CD8-positive, alpha-beta memory T cell (primary cell): ENCODE measurements at regions not wholly inside any gene's neighbourhood (a gene's known extent, or its start where the extent isn't known, plus 50 kb on each side); places are given as distances from the start of the nearest gene placed in this dataset.

ENCODE experiments used
- CTCF ChIA-PET: fragments of 350-600 bp; sonication (Branson Sonifier 250); formaldehyde crosslinking; loops from one replicate; lab custom pipeline; 2021; ENCODE audit warnings: antibody characterized with exemption; lab: Charles Lee
- POLR2A ChIA-PET: fragments of 350-600 bp; sonication (Branson Sonifier 250); formaldehyde crosslinking; loops from one replicate; lab custom pipeline; 2021; ENCODE audit warnings: antibody characterized with exemption; lab: Charles Lee
- DNase-seq, 5 donors: peaks; one replicate each; pipeline versions ENCODE4 v3.0.0 to v3.0.0-alpha.2; 2020 to 2022; ENCODE audit warnings: mixed read lengths in 1 of 5
- H3K27ac ChIP-seq: one replicate; pipeline ENCODE4 v1.7.0; 2013; ENCODE audit warnings: low read depth, mild to moderate bottlenecking, low read length, moderate library complexity
- H3K27me3 ChIP-seq: 2 replicates; pipeline ENCODE4 v1.7.0; 2013; ENCODE audit warnings: low read length, mild to moderate bottlenecking; ENCODE audit not compliant: insufficient read depth, poor library complexity, severe bottlenecking
- H3K36me3 ChIP-seq: 2 replicates; pipeline ENCODE4 v1.7.0; 2013; ENCODE audit warnings: mild to moderate bottlenecking, low read length, moderate library complexity; ENCODE audit not compliant: insufficient read depth
- H3K4me1 ChIP-seq: 2 replicates; pipeline ENCODE4 v1.7.0; 2013; ENCODE audit warnings: mild to moderate bottlenecking, low read length, moderate library complexity; ENCODE audit not compliant: insufficient read depth
- H3K4me3 ChIP-seq: 2 replicates; pipeline ENCODE4 v1.7.0; 2013; ENCODE audit warnings: mild to moderate bottlenecking, low read length
- H3K9me3 ChIP-seq: 2 replicates; pipeline ENCODE4 v1.7.0; 2013; ENCODE audit warnings: mild to moderate bottlenecking, low read length
- H3K27ac Mint-ChIP-seq, 8 donors: one replicate each; pipeline ENCODE4 v1.8.0; 2020 to 2021; ENCODE audit warnings: mixed read lengths in 8 of 8, mild to moderate bottlenecking in 6 of 8, inconsistent platforms in 3 of 8, moderate library complexity in 3 of 8
- H3K27me3 Mint-ChIP-seq, 2 donors: one replicate each; pipeline ENCODE4 v1.8.0; 2020 to 2021; ENCODE audit warnings: mixed read lengths in 2 of 2, mild to moderate bottlenecking in 1 of 2, moderate library complexity in 1 of 2
- H3K36me3 Mint-ChIP-seq, 3 donors: one replicate each; pipeline ENCODE4 v1.8.0; 2020 to 2021; ENCODE audit warnings: mixed read lengths in 3 of 3, inconsistent platforms in 1 of 3, mild to moderate bottlenecking in 1 of 3
- H3K4me1 Mint-ChIP-seq, 3 donors: one replicate each; pipeline ENCODE4 v1.8.0; 2020 to 2021; ENCODE audit warnings: mixed read lengths in 3 of 3, inconsistent platforms in 1 of 3, mild to moderate bottlenecking in 1 of 3
- H3K4me3 Mint-ChIP-seq, 7 donors: one replicate each; pipeline ENCODE4 v1.8.0; 2020 to 2021; ENCODE audit warnings: mixed read lengths in 7 of 7, mild to moderate bottlenecking in 6 of 7, moderate library complexity in 4 of 7, inconsistent platforms in 2 of 7
- H3K9me3 Mint-ChIP-seq, 5 donors: one replicate each; pipeline ENCODE4 v1.8.0; 2020 to 2022; ENCODE audit warnings: mixed read lengths in 5 of 5, mild to moderate bottlenecking in 3 of 5, moderate library complexity in 2 of 5, inconsistent platforms in 1 of 5

- CTCF ChIA-PET, result no interaction called here
- POLR2A ChIA-PET, result no interaction called here
- H3K36me3 Mint-ChIP-seq, result no peaks in the 10 kb centered on the region
Measured at GRCh38 chr6:1237636-1238035, 74.3 kb upstream of the FOXQ1 start.

GRCh38 chr6:1235825-1236224 lies 76.1 kb upstream of the FOXQ1 start:
- no peak overlapping the region for H3K4me3 Mint-ChIP-seq
- no peaks in the 10 kb centered on the region for H3K27me3 ChIP-seq
- no peak overlapping the region for H3K4me3 ChIP-seq
- no peaks in the 10 kb centered on the region for H3K9me3 ChIP-seq
- ChIA-PET POLR2A (no interaction called here), CTCF (no interaction called here)
- H3K4me1 Mint-ChIP-seq, result no peaks in the 10 kb centered on the region
- no peaks in the 10 kb centered on the region for H3K4me1 ChIP-seq
- no peak overlapping the region for H3K27ac ChIP-seq
- peaks cover 14 to 18% of the 10 kb centered on the region in 2 donors for H3K27me3 Mint-ChIP-seq
- no peaks in the 10 kb centered on the region for H3K36me3 Mint-ChIP-seq
- no peak overlapping the region for H3K27ac Mint-ChIP-seq
- H3K36me3 ChIP-seq, result no peaks in the 10 kb centered on the region
- H3K9me3 Mint-ChIP-seq, result no peaks in the 10 kb centered on the region
- DNase-seq, result no peak

More at GRCh38 chr6:1237636-1238035, 74.3 kb upstream of the FOXQ1 start:
- Mint-ChIP-seq H3K27me3 (peaks cover 6 to 22% of the 10 kb centered on the region in 2 donors), H3K27ac (peak overlapping the region in 1 of 8 donors; percentile 25), H3K4me3 (no peak overlapping the region), H3K9me3 (no peaks in the 10 kb centered on the region), H3K4me1 (no peaks in the 10 kb centered on the region)
- no peaks in the 10 kb centered on the region for H3K4me1 ChIP-seq
- no peaks in the 10 kb centered on the region for H3K9me3 ChIP-seq
- no peak overlapping the region for H3K27ac ChIP-seq
- no peak for DNase-seq
- no peaks in the 10 kb centered on the region for H3K36me3 ChIP-seq
- H3K27me3 ChIP-seq, result no peaks in the 10 kb centered on the region
- no peak overlapping the region for H3K4me3 ChIP-seq

- no peak overlapping the region for H3K4me3 ChIP-seq
- POLR2A ChIA-PET, result no interaction called here
- no peak overlapping the region for H3K27ac ChIP-seq
- H3K36me3 Mint-ChIP-seq, result no peaks in the 10 kb centered on the region
- H3K36me3 ChIP-seq, result no peaks in the 10 kb centered on the region
- DNase-seq, result no peak
- H3K9me3 ChIP-seq, result no peaks in the 10 kb centered on the region
- CTCF ChIA-PET, result no interaction called here
- no peaks in the 10 kb centered on the region for H3K9me3 Mint-ChIP-seq
- peaks cover 16 to 22% of the 10 kb centered on the region in 2 donors for H3K27me3 Mint-ChIP-seq
- no peaks in the 10 kb centered on the region for H3K4me1 Mint-ChIP-seq
- H3K4me1 ChIP-seq, result no peaks in the 10 kb centered on the region
- no peak overlapping the region for H3K27ac Mint-ChIP-seq
- H3K27me3 ChIP-seq, result no peaks in the 10 kb centered on the region
- H3K4me3 Mint-ChIP-seq, result no peak overlapping the region
Measured at GRCh38 chr6:1233924-1234323, 78.0 kb upstream of the FOXQ1 start.

GRCh38 chr6:1232578-1232977 lies 79.3 kb upstream of the FOXQ1 start:
- CTCF ChIA-PET, result no interaction called here
- Histone ChIP-seq H3K9me3 (no peaks in the 10 kb centered on the region), H3K27ac (no peak overlapping the region), H3K4me1 (no peaks in the 10 kb centered on the region), H3K4me3 (no peak overlapping the region), H3K36me3 (no peaks in the 10 kb centered on the region), H3K27me3 (no peaks in the 10 kb centered on the region)
- no peaks in the 10 kb centered on the region for H3K9me3 Mint-ChIP-seq
- peaks cover 16 to 19% of the 10 kb centered on the region in 2 donors for H3K27me3 Mint-ChIP-seq
- POLR2A ChIA-PET, result no interaction called here
- H3K4me3 Mint-ChIP-seq, result no peak overlapping the region
- no peaks in the 10 kb centered on the region for H3K36me3 Mint-ChIP-seq
- H3K4me1 Mint-ChIP-seq, result no peaks in the 10 kb centered on the region
- no peak for DNase-seq
- no peak overlapping the region for H3K27ac Mint-ChIP-seq

DNA sequence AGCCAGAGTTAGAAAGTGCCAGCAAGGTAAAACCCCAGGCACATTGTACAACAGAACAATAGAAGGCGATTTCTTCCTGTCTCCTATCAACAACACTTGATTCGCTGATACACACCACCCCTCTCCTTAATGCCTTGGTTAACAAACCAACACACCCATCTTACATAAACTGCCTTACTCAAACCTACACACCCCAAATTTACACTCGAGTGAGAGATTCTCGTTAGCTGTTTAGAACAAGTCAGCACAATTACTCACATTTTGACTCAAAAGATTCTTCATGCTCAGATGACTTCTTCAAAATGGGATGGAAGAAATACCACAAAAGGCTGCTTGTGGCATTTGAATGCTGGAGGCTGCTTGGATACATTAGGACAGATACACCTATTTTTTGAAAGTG lies 80.0 kb upstream of the FOXQ1 start:
- DNase-seq, result no peak
- Mint-ChIP-seq H3K4me3 (no peak overlapping the region), H3K27ac (peak overlapping the region in 1 of 8 donors; percentile 94), H3K9me3 (no peaks in the 10 kb centered on the region), H3K4me1 (no peaks in the 10 kb centered on the region), H3K27me3 (peaks cover 16 to 18% of the 10 kb centered on the region in 2 donors), H3K36me3 (no peaks in the 10 kb centered on the region)
- Histone ChIP-seq H3K9me3 (no peaks in the 10 kb centered on the region), H3K4me3 (no peak overlapping the region), H3K36me3 (no peaks in the 10 kb centered on the region), H3K27me3 (no peaks in the 10 kb centered on the region), H3K4me1 (no peaks in the 10 kb centered on the region), H3K27ac (no peak overlapping the region)
- ChIA-PET POLR2A (no interaction called here), CTCF (no interaction called here)

GRCh38 chr6:1230689-1231605 lies 81.0 kb upstream of the FOXQ1 start:
- Histone ChIP-seq H3K4me1 (no peaks in the 10 kb centered on the region), H3K4me3 (no peak overlapping the region), H3K27me3 (no peaks in the 10 kb centered on the region), H3K9me3 (no peaks in the 10 kb centered on the region), H3K36me3 (no peaks in the 10 kb centered on the region), H3K27ac (no peak overlapping the region)
- ChIA-PET POLR2A (no interaction called here), CTCF (no interaction called here)
- peaks cover 13 to 16% of the 10 kb centered on the region in 2 donors for H3K27me3 Mint-ChIP-seq
- no peak for DNase-seq
- no peak overlapping the region for H3K4me3 Mint-ChIP-seq
- no peaks in the 10 kb centered on the region for H3K4me1 Mint-ChIP-seq
- peak overlapping the region in 1 of 8 donors; percentile 94 for H3K27ac Mint-ChIP-seq
- H3K9me3 Mint-ChIP-seq, result no peaks in the 10 kb centered on the region
- no peaks in the 10 kb centered on the region for H3K36me3 Mint-ChIP-seq

DNA sequence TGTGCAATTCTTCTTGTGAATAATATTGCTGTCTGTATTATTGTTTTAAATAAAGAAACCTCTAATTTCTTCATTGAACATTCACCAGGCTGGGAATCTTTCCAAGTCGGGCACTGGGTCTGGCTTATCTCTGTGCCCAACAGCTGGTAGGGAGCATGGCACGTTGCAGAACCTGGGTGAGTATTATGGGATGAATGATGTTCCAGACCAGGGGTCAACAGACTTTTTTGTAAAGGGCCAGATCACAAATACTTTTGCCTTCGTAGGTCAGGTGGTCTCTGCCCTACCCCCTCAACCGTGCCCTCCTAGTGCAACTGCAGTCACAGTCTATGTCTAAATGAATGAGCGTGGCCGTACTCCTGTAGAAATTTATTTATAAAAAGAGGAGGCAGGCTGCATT lies 81.6 kb upstream of the FOXQ1 start:
- Histone ChIP-seq H3K9me3 (no peaks in the 10 kb centered on the region), H3K27me3 (no peaks in the 10 kb centered on the region), H3K27ac (no peak overlapping the region), H3K4me3 (no peak overlapping the region), H3K4me1 (no peaks in the 10 kb centered on the region), H3K36me3 (no peaks in the 10 kb centered on the region)
- no peaks in the 10 kb centered on the region for H3K4me1 Mint-ChIP-seq
- CTCF ChIA-PET, result no interaction called here
- POLR2A ChIA-PET, result no interaction called here
- H3K27me3 Mint-ChIP-seq, result peaks cover 15 to 16% of the 10 kb centered on the region in 2 donors
- DNase-seq, result no peak
- no peaks in the 10 kb centered on the region for H3K9me3 Mint-ChIP-seq
- no peak overlapping the region for H3K27ac Mint-ChIP-seq
- H3K4me3 Mint-ChIP-seq, result no peak overlapping the region
- H3K36me3 Mint-ChIP-seq, result no peaks in the 10 kb centered on the region

- H3K36me3 ChIP-seq, result no peaks in the 10 kb centered on the region
- Mint-ChIP-seq H3K9me3 (no peaks in the 10 kb centered on the region), H3K4me1 (no peaks in the 10 kb centered on the region), H3K27me3 (peaks cover 16 to 17% of the 10 kb centered on the region in 2 donors), H3K36me3 (no peaks in the 10 kb centered on the region), H3K27ac (no peak overlapping the region), H3K4me3 (no peak overlapping the region)
- no peak for DNase-seq
- ChIA-PET POLR2A (no interaction called here), CTCF (no interaction called here)
- no peak overlapping the region for H3K27ac ChIP-seq
- no peak overlapping the region for H3K4me3 ChIP-seq
- H3K9me3 ChIP-seq, result no peaks in the 10 kb centered on the region
- H3K4me1 ChIP-seq, result no peaks in the 10 kb centered on the region
- no peaks in the 10 kb centered on the region for H3K27me3 ChIP-seq
Measured at GRCh38 chr6:1229808-1230207, 82.1 kb upstream of the FOXQ1 start.
